H9 (cell line): ENCODE measurements at regions not wholly inside any gene's neighbourhood (a gene's known extent, or its start where the extent isn't known, plus 50 kb on each side); places are given as distances from the start of the nearest gene placed in this dataset.

Source experiments
- DNase-seq: peaks from one replicate; pipeline ENCODE4 v3.0.0-alpha.2; 2017
- H2AFZ ChIP-seq: one replicate; pipeline ENCODE4 v1.6.1; 2013; ENCODE audit warnings: mild to moderate bottlenecking, low read length, control low read depth, moderate library complexity
- H2AK5ac ChIP-seq: 2 replicates; pipeline ENCODE4 v1.6.1; 2013; ENCODE audit warnings: low read length, control low read depth, mixed read lengths; ENCODE audit not compliant: insufficient read length
- H2BK120ac ChIP-seq: one replicate; pipeline ENCODE4 v1.6.1; 2013; ENCODE audit warnings: low read depth, mild to moderate bottlenecking, low read length, control low read depth, inconsistent platforms; ENCODE audit not compliant: poor library complexity, severe bottlenecking
- H2BK12ac ChIP-seq: 2 replicates; pipeline ENCODE4 v1.6.1; 2013; ENCODE audit warnings: low read length, control low read depth, mixed read lengths, low read depth; ENCODE audit not compliant: insufficient read length
- H2BK15ac ChIP-seq: 2 replicates; pipeline ENCODE4 v1.6.1; 2013; ENCODE audit warnings: low read depth, low read length, control low read depth
- H2BK20ac ChIP-seq: one replicate; pipeline ENCODE4 v1.6.1; 2013; ENCODE audit warnings: low read depth, mild to moderate bottlenecking, low read length, control low read depth, inconsistent platforms; ENCODE audit not compliant: poor library complexity, severe bottlenecking
- H2BK5ac ChIP-seq: 2 replicates; pipeline ENCODE4 v1.6.1; 2013; ENCODE audit warnings: low read length, control low read depth, mixed read lengths; ENCODE audit not compliant: insufficient read length
- H3K14ac ChIP-seq: 2 replicates; pipeline ENCODE4 v1.6.1; 2013; ENCODE audit warnings: low read length, control low read depth; ENCODE audit not compliant: insufficient read depth
- H3K18ac ChIP-seq: 2 replicates; pipeline ENCODE4 v1.6.1; 2013; ENCODE audit warnings: low read depth, mild to moderate bottlenecking, mixed read lengths, low read length, control low read depth; ENCODE audit not compliant: insufficient read length
- H3K23ac ChIP-seq: 2 replicates; pipeline ENCODE4 v1.6.1; 2013; ENCODE audit warnings: low read length, control low read depth, mixed read lengths, low read depth; ENCODE audit not compliant: insufficient read length
- H3K23me2 ChIP-seq: 2 replicates; pipeline ENCODE4 v1.6.1; 2013; ENCODE audit warnings: low read depth, mild to moderate bottlenecking, mixed read lengths, low read length, control low read depth; ENCODE audit not compliant: insufficient read length, poor library complexity, severe bottlenecking
- H3K27ac ChIP-seq: 2 replicates; pipeline ENCODE4 v1.5.1; 2013; ENCODE audit warnings: low read length, control low read depth, mixed read lengths, low read depth; ENCODE audit not compliant: insufficient read length
- H3K27me3 ChIP-seq: 2 replicates; pipeline ENCODE4 v1.6.1; 2013; ENCODE audit warnings: low read length, control low read depth, inconsistent platforms; ENCODE audit not compliant: insufficient read depth
- H3K4ac ChIP-seq: 2 replicates; pipeline ENCODE4 v1.6.1; 2013; ENCODE audit warnings: low read depth, mild to moderate bottlenecking, control low read depth, inconsistent platforms, low read length, moderate library complexity
- H3K4me1 ChIP-seq: 2 replicates; pipeline ENCODE4 v1.6.1; 2013; ENCODE audit warnings: low read length, control low read depth, inconsistent platforms; ENCODE audit not compliant: insufficient read depth
- H3K4me2 ChIP-seq: 2 replicates; pipeline ENCODE4 v1.6.1; 2013; ENCODE audit warnings: low read length, control low read depth, mixed read lengths; ENCODE audit not compliant: insufficient read length, insufficient read depth
- H3K56ac ChIP-seq: 2 replicates; pipeline ENCODE4 v1.6.1; 2013; ENCODE audit warnings: low read depth, mild to moderate bottlenecking, mixed read lengths, low read length, control low read depth; ENCODE audit not compliant: insufficient read length
- H3K79me1 ChIP-seq: 2 replicates; pipeline ENCODE4 v1.6.1; 2013; ENCODE audit warnings: low read depth, mild to moderate bottlenecking, moderate library complexity, low read length, control low read depth, inconsistent platforms; ENCODE audit not compliant: insufficient read depth, poor library complexity, severe bottlenecking
- H3K79me2 ChIP-seq: 2 replicates; pipeline ENCODE4 v1.6.1; 2013; ENCODE audit warnings: low read length, control low read depth, inconsistent platforms; ENCODE audit not compliant: insufficient read depth
- H3K9ac ChIP-seq: 2 replicates; pipeline ENCODE4 v1.6.1; 2013; ENCODE audit warnings: low read length, control low read depth, mixed read lengths; ENCODE audit not compliant: insufficient read length; ENCODE audit errors: extremely low read depth
- H3K9me3 ChIP-seq: one replicate; pipeline ENCODE4 v1.6.1; 2013; ENCODE audit warnings: low read depth, low read length, inconsistent platforms; ENCODE audit not compliant: control insufficient read depth
- H3T11ph ChIP-seq: one replicate; pipeline ENCODE4 v1.6.1; 2013; ENCODE audit warnings: mild to moderate bottlenecking, low read length, control low read depth, inconsistent platforms
- H4K20me1 ChIP-seq: one replicate; pipeline ENCODE4 v1.6.1; 2013; ENCODE audit not compliant: control insufficient read depth, insufficient read length, insufficient read depth
- H4K5ac ChIP-seq: 2 replicates; pipeline ENCODE4 v1.6.1; 2013; ENCODE audit warnings: low read depth, mild to moderate bottlenecking, mixed read lengths, low read length, control low read depth; ENCODE audit not compliant: insufficient read length
- H4K8ac ChIP-seq: replicated peaks from 2 replicates; pipeline ENCODE4 v1.6.1; 2013; ENCODE audit warnings: low read length, control low read depth, mixed read lengths, low read depth; ENCODE audit not compliant: insufficient read length
- H4K91ac ChIP-seq: 2 replicates; pipeline ENCODE4 v1.6.1; 2013; ENCODE audit warnings: low read depth, mild to moderate bottlenecking, moderate library complexity, mixed read lengths, low read length, control low read depth; ENCODE audit not compliant: insufficient read length
- H3K27ac Mint-ChIP-seq, 3 experiments: 2 replicates in 2 of 3; 3 replicates in 1 of 3; pipeline ENCODE4 v1.8.0; 2020 to 2021; ENCODE audit warnings: mixed read lengths in 3 of 3, mild to moderate bottlenecking in 1 of 3, moderate library complexity in 1 of 3
- H3K27me3 Mint-ChIP-seq: 2 replicates; pipeline ENCODE4 v1.8.0; 2021; ENCODE audit warnings: low read depth, mild to moderate bottlenecking, moderate library complexity, mixed read lengths
- H3K36me3 Mint-ChIP-seq, 3 experiments: 2 replicates in 2 of 3; 3 replicates in 1 of 3; pipeline ENCODE4 v1.8.0; 2020 to 2021; ENCODE audit warnings: low read depth in 3 of 3, mixed read lengths in 3 of 3; ENCODE audit not compliant: insufficient read depth in 1 of 3
- H3K4me1 Mint-ChIP-seq, 2 experiments: 2 replicates each; pipeline ENCODE4 v1.8.0; 2020; ENCODE audit warnings: mixed read lengths in 2 of 2
- H3K4me3 Mint-ChIP-seq, 2 experiments: 2 replicates in 1 of 2; 3 replicates in 1 of 2; pipeline ENCODE4 v1.8.0; 2020 to 2021; ENCODE audit warnings: mild to moderate bottlenecking in 2 of 2, mixed read lengths in 2 of 2, moderate library complexity in 1 of 2
- H3K9me3 Mint-ChIP-seq, 2 experiments: 2 replicates in 1 of 2; 3 replicates in 1 of 2; pipeline ENCODE4 v1.8.0; 2020; ENCODE audit warnings: mild to moderate bottlenecking in 2 of 2, mixed read lengths in 2 of 2, moderate library complexity in 1 of 2
- CTCF ChIP-seq: fragments of 200-600 bp; sonication (generic); conservative IDR thresholded peaks from 3 replicates; pipeline ENCODE4 v1.8.0; 2021; ENCODE audit warnings: antibody characterized with exemption, mild to moderate bottlenecking

GRCh38 chr3:117141812-117142211, 432.2 kb downstream of the TUSC7 start:
- TF ChIP-seq CTCF: no peak
- H3K4me1 Mint-ChIP-seq: peaks cover 15 to 17% of the 10 kb centered on the region in 2 experiments
- no peak overlapping the region for H2BK15ac ChIP-seq

More at GRCh38 chr3:117141812-117142211, 432.2 kb downstream of the TUSC7 start:
- Histone ChIP-seq H3K56ac (no peak overlapping the region), H2BK20ac (no peak overlapping the region), H4K5ac (no peak overlapping the region), H3K23ac (no peak overlapping the region), H3K4me1 (peaks cover 3% of the 10 kb centered on the region), H4K20me1 (no peaks in the 10 kb centered on the region), H2AFZ (no peak overlapping the region), H3K79me1 (no peaks in the 10 kb centered on the region), H3K18ac (no peak overlapping the region), H3K9ac (no peak overlapping the region), H2AK5ac (no peak overlapping the region), H2BK120ac (no peak overlapping the region), H4K8ac (no peak overlapping the region), H2BK5ac (no peak overlapping the region), H3K27ac (no peak overlapping the region), H3T11ph (no peak overlapping the region), H4K91ac (no peak overlapping the region), H3K9me3 (no peaks in the 10 kb centered on the region), H3K4me2 (no peak overlapping the region), H3K4ac (no peak overlapping the region), H3K14ac (no peak overlapping the region), H3K79me2 (no peaks in the 10 kb centered on the region), H3K27me3 (no peaks in the 10 kb centered on the region), H3K23me2 (no peaks in the 10 kb centered on the region), H2BK12ac (no peak overlapping the region)
- Mint-ChIP-seq H3K36me3 (peaks cover 0 to 1% (median 0%) of the 10 kb centered on the region in 3 experiments; a peak in 1 of 7 replicates), H3K4me3 (no peak overlapping the region), H3K27me3 (no peaks in the 10 kb centered on the region), H3K27ac (0 out of 7 replicates have a peak overlapping the region, but pooled peaks of 1 of the 3 experiments have one; percentile 0), H3K9me3 (peaks cover 0 to 3% of the 10 kb centered on the region in 2 experiments; a peak in 1 of 5 replicates)
- DNase-seq: no peak
